Amygdala (tissue), 56 donors: ENCODE measurements at regions not wholly inside any gene's neighbourhood (a gene's known extent, or its start where the extent isn't known, plus 50 kb on each side); places are given as distances from the start of the nearest gene placed in this dataset.
"Not testable (repeated sequence)": the region's sequence is repeated elsewhere in the genome, so short reads cannot be mapped to it uniquely, and the experiment has no call there.

Experiments
- DNase-seq, 56 donors: peaks; one replicate each; lab custom pipeline; 2025; lab: John Stamatoyannopoulos, UW

GRCh38 chr11:134980819-134981710 lies 569.0 kb upstream of the B3GAT1 start:
- DNase-seq, result no peak

DNA sequence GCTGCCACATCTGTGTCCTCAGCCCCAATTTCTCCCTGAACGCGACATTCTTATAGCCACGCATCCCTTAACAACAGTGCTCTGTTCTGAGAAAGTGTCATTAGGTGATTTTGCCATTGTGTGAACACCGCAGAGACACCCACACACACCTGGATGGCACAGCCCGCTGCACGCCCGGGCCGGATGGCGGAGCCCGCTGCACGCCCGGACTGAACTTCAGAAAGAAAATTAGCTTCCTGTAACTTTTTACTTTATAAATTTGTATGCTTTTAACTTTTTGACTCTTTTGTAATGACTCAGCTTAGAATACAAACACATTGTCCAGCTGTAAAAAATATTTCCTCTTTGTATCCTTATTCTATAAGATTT lies 567.0 kb upstream of the B3GAT1 start:
- not testable (repeated sequence) for DNase-seq

DNA sequence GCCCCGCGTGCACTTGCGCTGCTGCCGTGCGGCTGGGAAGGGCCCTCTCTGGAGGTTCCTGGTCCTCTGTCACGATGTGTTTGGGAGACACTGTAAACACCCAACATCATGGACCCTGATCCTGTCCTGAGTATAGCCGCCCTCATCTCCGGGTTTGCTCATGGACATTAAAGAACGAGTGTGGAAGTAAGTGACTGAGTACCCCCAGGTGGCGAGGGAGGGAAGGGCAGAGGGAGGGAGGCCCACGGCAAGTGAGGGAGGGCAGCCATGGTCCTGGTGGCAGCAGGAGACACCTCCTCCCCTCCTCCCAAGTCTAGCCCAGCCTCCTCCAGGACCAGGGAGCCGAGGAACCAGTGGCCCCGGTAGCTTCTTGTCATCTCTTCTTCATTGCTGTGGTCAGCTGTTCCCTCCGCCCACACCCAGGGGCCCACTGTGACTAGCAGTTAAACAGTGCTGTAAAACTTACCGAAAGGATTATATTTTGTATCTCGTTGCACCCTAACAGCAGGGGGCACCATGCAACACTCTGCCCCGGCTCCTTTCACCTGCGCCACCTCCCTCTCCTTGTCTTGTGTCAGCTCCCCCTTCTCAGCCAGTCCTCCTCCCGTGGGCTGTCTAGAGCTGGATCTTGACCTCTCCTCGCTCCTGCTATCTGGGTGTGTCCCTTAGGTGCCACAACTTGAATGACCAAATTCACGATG lies 566.5 kb upstream of the B3GAT1 start:
- no peak for DNase-seq

DNA sequence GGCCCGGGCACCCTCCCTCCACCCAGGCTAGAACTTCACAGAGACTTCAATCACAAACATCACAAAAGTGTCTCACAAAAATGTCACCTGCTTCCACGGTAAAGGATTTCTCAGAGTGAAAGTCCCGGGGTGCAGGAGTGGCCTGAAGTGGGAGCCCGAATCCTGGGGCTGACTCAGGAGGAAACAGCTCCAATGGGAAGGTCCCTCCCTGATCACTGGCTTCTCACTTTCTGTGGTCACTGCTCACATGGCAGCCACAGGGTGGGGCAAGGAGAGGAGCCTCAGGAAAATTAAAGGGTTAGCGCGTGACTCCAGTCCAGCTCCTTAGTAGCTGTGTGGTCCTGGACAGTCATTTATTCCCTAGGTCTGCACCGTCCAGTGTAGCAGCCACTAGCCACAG lies 564.5 kb upstream of the B3GAT1 start:
- DNase-seq, result no peak

DNA sequence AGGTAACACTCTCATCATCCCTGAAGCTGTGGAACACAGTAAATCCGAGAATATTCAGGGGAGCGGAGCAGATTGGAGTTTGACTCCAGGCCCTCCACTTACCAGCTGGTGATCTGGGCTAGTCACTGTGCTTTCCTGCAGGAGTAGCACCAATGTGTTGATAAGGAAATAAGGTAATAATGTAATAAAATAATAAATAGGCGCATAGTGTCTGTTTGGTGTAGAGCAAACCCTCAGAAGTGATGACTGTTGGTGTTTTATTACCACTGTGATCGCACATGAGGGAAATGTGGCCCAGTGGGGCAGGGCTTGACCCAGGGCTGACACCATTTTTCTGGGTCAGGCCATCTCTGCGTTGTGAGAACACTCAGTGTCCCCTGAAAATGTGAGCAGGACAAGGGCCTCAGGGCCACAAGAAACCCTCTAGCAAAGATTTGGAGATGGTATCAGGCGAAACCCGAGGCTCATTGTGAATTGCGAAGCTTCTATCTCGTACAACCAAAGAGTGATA lies 563.9 kb upstream of the B3GAT1 start:
- no peak for DNase-seq

DNA sequence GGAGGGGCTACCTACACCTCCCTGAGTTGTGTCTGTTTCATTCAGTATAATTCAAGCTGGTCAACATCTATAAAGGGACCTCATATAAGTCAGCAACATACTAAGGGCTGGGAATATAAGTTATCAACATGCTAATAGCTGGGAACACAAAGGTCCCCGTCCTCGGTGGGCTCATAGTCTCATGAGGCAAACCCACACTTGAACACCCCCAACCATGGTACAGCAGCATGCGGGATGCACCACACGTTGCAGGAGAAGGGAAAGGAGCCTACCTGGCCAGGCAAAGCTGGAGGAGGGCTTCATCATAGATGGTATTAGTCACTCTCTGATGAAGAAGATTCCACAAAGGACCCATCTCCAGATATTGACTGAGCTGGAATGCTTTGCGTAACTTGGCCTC lies 561.8 kb upstream of the B3GAT1 start:
- DNase-seq, result no peak

- no peak for DNase-seq
These were observed 559.3 kb upstream of the B3GAT1 start for GRCh38 chr11:134971381-134971780.

- no peak for DNase-seq
These were observed 555.7 kb upstream of the B3GAT1 start for GRCh38 chr11:134967746-134968145.

DNA sequence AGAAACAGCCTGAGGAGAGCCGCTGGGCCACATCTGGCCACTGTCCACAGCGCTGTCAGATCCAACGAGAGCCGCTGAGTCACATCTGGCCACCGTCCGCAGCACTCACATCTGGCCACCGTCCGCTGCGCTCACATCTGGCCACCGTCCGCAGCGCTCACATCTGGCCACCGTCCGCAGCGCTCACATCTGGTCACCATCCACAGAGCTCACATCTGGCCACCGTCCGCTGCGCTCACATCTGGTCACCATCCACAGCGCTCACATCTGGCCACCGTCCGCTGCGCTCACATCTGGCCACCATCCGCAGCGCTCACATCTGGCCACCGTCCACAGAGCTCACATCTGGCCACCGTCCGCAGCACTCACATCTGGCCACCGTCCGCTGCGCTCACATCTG lies 549.3 kb upstream of the B3GAT1 start:
- DNase-seq, result not testable (repeated sequence)

- no peak for DNase-seq
These were observed 546.8 kb upstream of the B3GAT1 start for GRCh38 chr11:134958870-134959269.

GRCh38 chr11:134958336-134958640 lies 546.2 kb upstream of the B3GAT1 start:
- DNase-seq, result no peak

DNA sequence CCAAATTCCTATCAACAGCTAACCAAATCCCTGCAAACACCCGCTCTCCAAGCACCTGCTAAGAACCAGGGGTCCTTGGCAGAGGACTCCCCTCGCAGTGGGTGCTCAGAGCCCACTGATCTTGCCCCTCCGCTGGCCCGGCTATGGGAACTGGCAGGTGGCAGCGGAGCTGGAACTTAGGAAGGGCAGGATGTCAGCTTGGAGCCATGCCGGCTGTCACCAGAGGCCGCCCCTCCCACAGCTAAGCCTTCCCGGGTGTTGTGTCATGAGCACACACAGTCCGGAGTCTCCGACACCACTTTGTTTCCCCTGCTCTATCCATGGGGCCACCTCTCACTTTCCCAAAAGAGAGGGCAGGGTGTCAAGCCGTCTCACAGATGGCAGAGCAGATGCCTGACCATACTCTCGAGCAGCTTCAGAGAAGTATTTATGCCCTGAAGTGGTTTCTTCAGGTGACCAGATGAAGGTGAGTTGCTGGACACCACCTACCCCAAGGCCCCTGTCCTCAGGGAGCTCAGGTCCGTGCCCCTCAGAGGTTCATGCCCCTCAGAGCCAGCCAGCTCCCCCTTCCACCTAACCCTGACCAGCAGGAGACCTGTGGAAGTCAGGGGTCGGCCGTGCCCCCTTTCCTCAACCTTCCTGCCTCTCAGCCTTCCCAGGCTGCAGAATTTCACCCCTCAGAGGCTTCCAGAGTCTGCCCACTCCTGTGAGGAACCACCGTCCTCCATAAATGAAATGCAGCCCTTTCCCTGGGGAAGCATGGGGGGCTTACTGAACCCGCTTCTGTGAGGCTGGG lies 545.7 kb upstream of the B3GAT1 start:
- DNase-seq, result no peak

DNA sequence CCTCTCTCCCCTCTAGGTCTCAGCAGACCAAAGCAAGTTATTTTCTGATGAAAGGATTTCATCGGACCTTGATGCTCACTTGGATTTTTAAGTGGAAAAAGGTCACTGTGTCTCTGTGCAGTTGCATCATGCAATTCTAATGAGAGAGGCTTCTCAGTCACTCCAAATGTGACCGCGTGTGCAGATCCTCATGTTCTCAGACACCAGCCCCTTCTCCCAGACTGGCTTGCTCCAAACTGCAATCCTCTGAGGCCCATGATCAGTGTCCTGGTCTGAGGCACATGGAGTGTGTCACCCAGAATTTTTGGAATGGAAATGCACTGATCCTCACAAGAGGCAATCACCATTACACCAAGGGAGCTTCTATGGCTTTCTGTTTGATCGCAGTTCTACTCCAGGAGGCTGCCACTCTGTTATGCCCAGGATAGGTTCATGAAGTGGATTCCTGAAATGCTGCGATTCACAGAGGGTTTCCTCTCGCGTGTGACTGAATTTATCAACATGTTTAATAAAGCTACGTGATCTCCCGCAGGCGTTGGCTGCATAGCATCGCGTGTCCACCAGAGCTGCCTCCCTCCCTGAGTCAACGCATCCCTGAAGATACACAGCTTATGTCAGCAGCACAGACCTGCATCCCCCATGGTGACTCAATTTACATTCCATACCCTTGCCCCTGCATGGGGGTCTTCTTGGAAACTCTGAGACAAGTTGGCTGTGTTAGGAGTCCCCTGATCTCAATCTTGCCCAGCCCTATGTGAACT lies 544.6 kb upstream of the B3GAT1 start:
- no peak for DNase-seq

DNA sequence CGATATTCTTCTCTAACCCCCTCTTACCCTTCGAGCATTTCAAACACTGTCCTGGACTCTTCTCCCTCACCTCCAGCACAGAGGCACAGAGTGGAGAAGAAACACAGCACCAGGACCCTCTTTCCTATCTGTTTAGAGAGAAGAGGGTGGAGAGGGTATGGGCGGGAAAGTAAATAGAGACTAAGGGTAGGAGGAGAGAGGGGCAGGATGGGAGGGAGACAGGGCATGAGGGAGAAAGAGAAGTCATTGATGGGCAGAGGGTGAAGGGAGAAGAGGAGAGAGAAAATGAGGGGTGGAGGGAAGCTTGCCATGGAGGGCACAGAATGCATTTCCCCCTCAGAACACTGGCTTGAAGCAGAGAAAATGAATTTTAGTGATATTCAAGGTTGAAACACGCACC lies 543.9 kb upstream of the B3GAT1 start:
- DNase-seq, result not testable (repeated sequence)

DNA sequence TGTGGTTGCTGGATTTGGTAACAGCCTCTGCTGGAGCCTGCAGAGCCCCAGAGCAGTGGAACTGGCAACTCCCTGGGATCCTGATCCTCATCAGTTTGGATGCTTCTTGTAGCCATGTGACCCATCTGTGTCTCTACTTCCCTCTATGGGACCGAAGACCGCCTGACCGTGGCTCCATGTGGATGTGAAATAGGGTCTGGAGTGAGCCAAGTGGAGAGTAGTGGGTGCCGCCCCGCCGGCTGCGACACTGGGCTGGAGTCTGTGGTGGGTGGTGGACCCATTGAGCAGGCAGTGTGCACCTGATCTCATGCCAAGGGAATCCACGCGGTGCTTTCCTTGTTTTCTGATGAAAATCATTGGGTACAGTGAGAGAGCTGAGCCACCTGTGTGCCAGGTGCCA lies 543.2 kb upstream of the B3GAT1 start:
- DNase-seq, result no peak

GRCh38 chr11:134954456-134954855 lies 542.4 kb upstream of the B3GAT1 start:
- DNase-seq, result not testable (repeated sequence)

DNA sequence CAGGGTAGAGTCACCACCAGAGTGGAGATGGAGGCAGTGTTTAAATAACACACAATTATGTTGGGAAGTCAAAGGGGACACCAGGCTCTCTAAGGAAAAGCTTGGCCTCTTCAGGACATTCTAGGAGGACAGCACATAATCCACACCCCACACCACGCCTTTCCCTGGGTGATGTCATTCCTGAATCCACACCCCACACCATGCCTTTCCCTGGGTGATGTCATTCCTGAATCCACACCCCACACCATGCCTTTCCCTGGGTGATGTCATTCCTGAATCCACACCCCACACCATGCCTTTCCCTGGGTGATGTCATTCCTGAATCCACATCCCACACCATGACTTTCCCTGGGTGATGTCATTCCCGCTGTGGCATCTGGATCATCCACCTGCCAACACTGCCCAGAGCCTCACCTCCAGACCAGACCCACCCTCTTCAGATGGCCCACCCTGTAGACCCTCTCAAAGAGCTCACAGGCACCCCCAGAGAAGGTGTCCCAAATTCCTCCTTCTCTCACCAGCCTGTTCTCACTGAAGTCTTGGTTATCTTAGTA lies 541.5 kb upstream of the B3GAT1 start:
- not testable (repeated sequence) for DNase-seq

- peak in 15 of 56 donors; percentile 11 to 42 (median 25) for DNase-seq
These were observed 539.3 kb upstream of the B3GAT1 start for GRCh38 chr11:134951305-134951700.

- DNase-seq, result no peak
These were observed 538.8 kb upstream of the B3GAT1 start for GRCh38 chr11:134950692-134951304.
